ELF-1 (cell line): ENCODE measurements at regions not wholly inside any gene's neighbourhood (a gene's known extent, or its start where the extent isn't known, plus 50 kb on each side); places are given as distances from the start of the nearest gene placed in this dataset.
A peak's percentile ranks its signal among the peaks of the same experiment; 100 is the strongest.
"Not testable (repeated sequence)": the region's sequence is repeated elsewhere in the genome, so short reads cannot be mapped to it uniquely, and the experiment has no call there.

Experiments used
- DNase-seq: peaks from one replicate; pipeline ENCODE4 v3.0.0-alpha.2; 2016; ENCODE audit warnings: low read depth, low spot score

GRCh38 chr1:195697130-195697529 is 911.1 kb downstream of the KCNT2 start:
- DNase-seq, result no peak

GRCh38 chr1:195686764-195687163 is 921.5 kb downstream of the KCNT2 start:
- DNase-seq, result no peak

GRCh38 chr1:195664628-195665027 is 943.6 kb downstream of the KCNT2 start:
- no peak for DNase-seq

GRCh38 chr1:195663549-195664280 is 944.5 kb downstream of the KCNT2 start:
- peak; percentile 13 for DNase-seq

- DNase-seq, result no peak
These were observed 951.5 kb downstream of the KCNT2 start for GRCh38 chr1:195656780-195657179.

- not testable (repeated sequence) for DNase-seq
These were observed 959.4 kb downstream of the KCNT2 start for GRCh38 chr1:195648875-195649274.

GRCh38 chr1:195637539-195637938 is 970.7 kb downstream of the KCNT2 start:
- no peak for DNase-seq

GRCh38 chr1:195618287-195618686 is 990.0 kb downstream of the KCNT2 start:
- no peak for DNase-seq

- no peak for DNase-seq
These were observed 991.1 kb downstream of the KCNT2 start for GRCh38 chr1:195617106-195617505.

GRCh38 chr1:195608883-195609282 is 999.4 kb downstream of the KCNT2 start:
- peak; percentile 9 for DNase-seq

GRCh38 chr1:195606483-195606882 is 1001.8 kb downstream of the KCNT2 start:
- DNase-seq, result no peak

- no peak for DNase-seq
These were observed 1004.0 kb downstream of the KCNT2 start for GRCh38 chr1:195604287-195604686.

GRCh38 chr1:195597891-195598290 is 1010.3 kb downstream of the KCNT2 start:
- no peak for DNase-seq

- no peak for DNase-seq
These were observed 1013.5 kb downstream of the KCNT2 start for GRCh38 chr1:195594773-195595172.

GRCh38 chr1:195594322-195594721 is 1013.9 kb downstream of the KCNT2 start:
- no peak for DNase-seq

GRCh38 chr1:195591917-195592672 is 1016.1 kb downstream of the KCNT2 start:
- no peak for DNase-seq

- no peak for DNase-seq
These were observed 1017.6 kb downstream of the KCNT2 start for GRCh38 chr1:195590649-195591048.

GRCh38 chr1:195584870-195585624 is 1023.2 kb downstream of the KCNT2 start:
- peak; percentile 8 for DNase-seq

GRCh38 chr1:195580988-195581387 is 1027.3 kb downstream of the KCNT2 start:
- no peak for DNase-seq

- no peak for DNase-seq
These were observed 1030.5 kb downstream of the KCNT2 start for GRCh38 chr1:195577748-195578147.

- no peak for DNase-seq
These were observed 1031.6 kb downstream of the KCNT2 start for GRCh38 chr1:195576641-195577040.

GRCh38 chr1:195574511-195574910 is 1033.7 kb downstream of the KCNT2 start:
- DNase-seq, result no peak
